Activated T-cell treated with anti-CD3 and anti-CD28 coated beads, Interleukin-2, amount 50 U/mL, for 72 hours (primary cell): ENCODE measurements at regions not wholly inside any gene's neighbourhood (a gene's known extent, or its start where the extent isn't known, plus 50 kb on each side); places are given as distances from the start of the nearest gene placed in this dataset.

Experiments used
- ATAC-seq, 2 donors: fragments of 150-1000 bp; cut with Tn5 transposase; replicated peaks in 1 of 2; 2 replicates each; pipeline ENCODE4 v1.10.0; 2021; ENCODE audit warnings: moderate library complexity in 2 of 2, mild to moderate bottlenecking in 1 of 2
- DNase-seq, 2 donors: peaks; one replicate each; pipeline ENCODE4 v3.0.0; 2021 to 2022; ENCODE audit warnings: mixed read lengths in 1 of 2
- H3K27ac Mint-ChIP-seq: one replicate; pipeline ENCODE4 v1.8.0; 2022; ENCODE audit warnings: mild to moderate bottlenecking, moderate library complexity, mixed read lengths
- H3K27me3 Mint-ChIP-seq: one replicate; pipeline ENCODE4 v1.8.0; 2022; ENCODE audit warnings: low read depth, mixed read lengths
- H3K36me3 Mint-ChIP-seq, 2 donors: one replicate each; pipeline ENCODE4 v1.8.0; 2022; ENCODE audit warnings: mixed read lengths in 2 of 2, mild to moderate bottlenecking in 1 of 2; ENCODE audit not compliant: insufficient read depth in 2 of 2
- H3K4me1 Mint-ChIP-seq: one replicate; pipeline ENCODE4 v1.8.0; 2022; ENCODE audit warnings: low read depth, mixed read lengths
- H3K4me3 Mint-ChIP-seq, 2 donors: one replicate each; pipeline ENCODE4 v1.8.0; 2022; ENCODE audit warnings: mild to moderate bottlenecking in 2 of 2, mixed read lengths in 2 of 2, moderate library complexity in 2 of 2
- H3K9me3 Mint-ChIP-seq, 2 donors: one replicate each; pipeline ENCODE4 v1.8.0; 2022; ENCODE audit warnings: mixed read lengths in 2 of 2

- ATAC-seq (no peak), DNase-seq (no peak)
- Mint-ChIP-seq H3K36me3 (peaks cover 0 to 3% of the 10 kb centered on the region in 2 donors), H3K9me3 (peaks cover 3 to 6% of the 10 kb centered on the region in 2 donors), H3K27me3 (no peaks in the 10 kb centered on the region), H3K4me3 (no peak overlapping the region), H3K4me1 (peaks cover 32% of the 10 kb centered on the region), H3K27ac (no peak overlapping the region)
Observed at GRCh38 chr17:77854083-77854758, 104.3 kb upstream of the TNRC6C start.

GRCh38 chr17:77854759-77855745 lies 103.5 kb upstream of the TNRC6C start:
- Mint-ChIP-seq H3K36me3 (peaks cover 0 to 3% of the 10 kb centered on the region in 2 donors), H3K27ac (no peak overlapping the region), H3K27me3 (no peaks in the 10 kb centered on the region)

GRCh38 chr17:77856551-77857305 lies 101.8 kb upstream of the TNRC6C start:
- ATAC-seq (peak; percentile 35 to 36), DNase-seq (no peak)
- Mint-ChIP-seq H3K4me3 (peak overlapping the region in 1 of 2 donors; percentile 43), H3K36me3 (peaks cover 0 to 3% of the 10 kb centered on the region in 2 donors), H3K9me3 (peaks cover 3 to 7% of the 10 kb centered on the region in 2 donors), H3K27me3 (no peaks in the 10 kb centered on the region), H3K27ac (no peak overlapping the region), H3K4me1 (peaks cover 32% of the 10 kb centered on the region)

More at GRCh38 chr17:77854759-77855745, 103.5 kb upstream of the TNRC6C start:
- Mint-ChIP-seq H3K4me1 (peaks cover 32% of the 10 kb centered on the region), H3K9me3 (peaks cover 3 to 6% of the 10 kb centered on the region in 2 donors), H3K4me3 (no peak overlapping the region)
- ATAC-seq, result no peak
- DNase-seq, result no peak

GRCh38 chr17:77857306-77857555 lies 101.3 kb upstream of the TNRC6C start:
- peaks cover 0 to 3% of the 10 kb centered on the region in 2 donors for H3K36me3 Mint-ChIP-seq
- DNase-seq, result no peak
- no peak overlapping the region for H3K27ac Mint-ChIP-seq
- H3K27me3 Mint-ChIP-seq, result no peaks in the 10 kb centered on the region
- H3K9me3 Mint-ChIP-seq, result peaks cover 3 to 7% of the 10 kb centered on the region in 2 donors
- H3K4me1 Mint-ChIP-seq, result peaks cover 32% of the 10 kb centered on the region
- H3K4me3 Mint-ChIP-seq, result peak overlapping the region; percentile 26 to 43
- no peak for ATAC-seq

GRCh38 chr17:77857613-77858012 lies 100.9 kb upstream of the TNRC6C start:
- peak overlapping the region; percentile 26 to 43 for H3K4me3 Mint-ChIP-seq
- ATAC-seq (peak; percentile 62 to 66), DNase-seq (peak in 1 of 2 donors; percentile 45)
- H3K27ac Mint-ChIP-seq, result no peak overlapping the region
- H3K27me3 Mint-ChIP-seq, result no peaks in the 10 kb centered on the region
- H3K9me3 Mint-ChIP-seq, result peaks cover 3 to 7% of the 10 kb centered on the region in 2 donors
- peaks cover 0 to 3% of the 10 kb centered on the region in 2 donors for H3K36me3 Mint-ChIP-seq
- H3K4me1 Mint-ChIP-seq, result peaks cover 32% of the 10 kb centered on the region

- Mint-ChIP-seq H3K9me3 (peaks cover 3 to 7% of the 10 kb centered on the region in 2 donors), H3K27ac (no peak overlapping the region), H3K4me3 (no peak overlapping the region), H3K36me3 (peaks cover 0 to 3% of the 10 kb centered on the region in 2 donors), H3K27me3 (no peaks in the 10 kb centered on the region), H3K4me1 (peaks cover 32% of the 10 kb centered on the region)
- DNase-seq, result no peak
- no peak for ATAC-seq
Observed at GRCh38 chr17:77858291-77859034, 100.0 kb upstream of the TNRC6C start.

- H3K4me3 Mint-ChIP-seq, result no peak overlapping the region
- peaks cover 3 to 7% of the 10 kb centered on the region in 2 donors for H3K9me3 Mint-ChIP-seq
- DNase-seq, result no peak
- peaks cover 32% of the 10 kb centered on the region for H3K4me1 Mint-ChIP-seq
- H3K36me3 Mint-ChIP-seq, result peaks cover 0 to 3% of the 10 kb centered on the region in 2 donors
- ATAC-seq, result no peak
- no peaks in the 10 kb centered on the region for H3K27me3 Mint-ChIP-seq
- no peak overlapping the region for H3K27ac Mint-ChIP-seq
Observed at GRCh38 chr17:77859035-77859810, 99.3 kb upstream of the TNRC6C start.

GRCh38 chr17:77861133-77861695 lies 97.3 kb upstream of the TNRC6C start:
- H3K4me1 Mint-ChIP-seq, result peaks cover 27% of the 10 kb centered on the region
- peaks cover 3 to 7% of the 10 kb centered on the region in 2 donors for H3K9me3 Mint-ChIP-seq
- no peaks in the 10 kb centered on the region for H3K27me3 Mint-ChIP-seq
- no peak overlapping the region for H3K4me3 Mint-ChIP-seq
- peaks cover 0 to 3% of the 10 kb centered on the region in 2 donors for H3K36me3 Mint-ChIP-seq
- DNase-seq, result no peak
- ATAC-seq, result no peak
- H3K27ac Mint-ChIP-seq, result no peak overlapping the region

- peaks cover 19% of the 10 kb centered on the region for H3K4me1 Mint-ChIP-seq
- H3K9me3 Mint-ChIP-seq, result peaks cover 3 to 7% of the 10 kb centered on the region in 2 donors
- H3K27ac Mint-ChIP-seq, result no peak overlapping the region
- no peak overlapping the region for H3K4me3 Mint-ChIP-seq
- DNase-seq, result no peak
- ATAC-seq, result no peak
- peaks cover 0 to 3% of the 10 kb centered on the region in 2 donors for H3K36me3 Mint-ChIP-seq
- no peaks in the 10 kb centered on the region for H3K27me3 Mint-ChIP-seq
Observed at GRCh38 chr17:77861981-77862645, 96.4 kb upstream of the TNRC6C start.

- Mint-ChIP-seq H3K9me3 (peaks cover 1 to 3% of the 10 kb centered on the region in 2 donors), H3K27ac (no peak overlapping the region), H3K4me1 (peaks cover 8% of the 10 kb centered on the region), H3K27me3 (no peaks in the 10 kb centered on the region), H3K36me3 (no peaks in the 10 kb centered on the region), H3K4me3 (no peak overlapping the region)
- no peak for ATAC-seq
- no peak for DNase-seq
Observed at GRCh38 chr17:77862890-77863813, 95.4 kb upstream of the TNRC6C start.
